HFFc6 (cell line): ENCODE measurements at regions not wholly inside any gene's neighbourhood (a gene's known extent, or its start where the extent isn't known, plus 50 kb on each side); places are given as distances from the start of the nearest gene placed in this dataset.
"Not testable (repeated sequence)": the region's sequence is repeated elsewhere in the genome, so short reads cannot be mapped to it uniquely, and the experiment has no call there.

Source experiments
- DNase-seq: peaks from one replicate; pipeline ENCODE4 v3.0.0-alpha.2; 2018
- H3K27ac Mint-ChIP-seq: 2 replicates; pipeline ENCODE4 v1.8.0; 2020; ENCODE audit warnings: mild to moderate bottlenecking, mixed read lengths
- H3K27me3 Mint-ChIP-seq: 2 replicates; pipeline ENCODE4 v1.8.0; 2021; ENCODE audit warnings: mild to moderate bottlenecking, moderate library complexity, mixed read lengths; ENCODE audit not compliant: insufficient read depth
- H3K36me3 Mint-ChIP-seq: 2 replicates; pipeline ENCODE4 v1.8.0; 2021; ENCODE audit warnings: low read depth, mixed read lengths
- H3K4me1 Mint-ChIP-seq: 2 replicates; pipeline ENCODE4 v1.8.0; 2020; ENCODE audit warnings: low read depth, mixed read lengths
- H3K4me3 Mint-ChIP-seq: 2 replicates; pipeline ENCODE4 v1.8.0; 2020; ENCODE audit warnings: mild to moderate bottlenecking, moderate library complexity, mixed read lengths
- H3K9me3 Mint-ChIP-seq: 2 replicates; pipeline ENCODE4 v1.8.0; 2020; ENCODE audit warnings: mild to moderate bottlenecking, mixed read lengths
- TF ChIP-seq, protein P1 (sequence below): fragments of 200-600 bp; sonication (generic); IDR thresholded peaks from 2 replicates; pipeline ENCODE4 v1.5.0; 2021; ENCODE audit warnings: antibody characterized with exemption, mild to moderate bottlenecking

DNA sequence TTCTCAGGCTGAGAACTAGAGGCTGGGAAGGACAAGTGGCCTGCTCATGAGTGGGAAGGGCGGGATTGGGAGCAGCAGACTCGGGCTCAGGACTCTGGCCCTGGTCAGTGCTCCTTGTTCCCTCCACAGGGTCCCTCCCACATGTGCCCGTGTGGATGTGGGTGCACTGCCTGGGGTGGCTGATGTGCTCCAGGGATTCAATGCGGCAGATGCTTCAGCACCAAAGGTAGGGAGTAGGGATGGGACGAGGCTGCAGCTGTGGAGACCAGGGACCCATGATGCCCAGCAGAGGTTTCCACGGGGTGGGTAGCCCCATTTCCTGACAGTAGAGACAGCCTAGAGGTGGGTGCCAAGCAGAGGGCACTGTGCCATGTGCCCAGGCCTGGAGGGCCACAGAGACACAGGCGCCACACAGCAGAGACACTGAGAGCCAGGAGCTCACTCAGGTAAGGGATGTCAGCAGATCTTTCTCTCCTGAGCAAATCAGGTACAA is 89.5 kb downstream of the GGTLC2 start:
- H3K27me3 Mint-ChIP-seq = peaks cover 33% of the 10 kb centered on the region

DNA sequence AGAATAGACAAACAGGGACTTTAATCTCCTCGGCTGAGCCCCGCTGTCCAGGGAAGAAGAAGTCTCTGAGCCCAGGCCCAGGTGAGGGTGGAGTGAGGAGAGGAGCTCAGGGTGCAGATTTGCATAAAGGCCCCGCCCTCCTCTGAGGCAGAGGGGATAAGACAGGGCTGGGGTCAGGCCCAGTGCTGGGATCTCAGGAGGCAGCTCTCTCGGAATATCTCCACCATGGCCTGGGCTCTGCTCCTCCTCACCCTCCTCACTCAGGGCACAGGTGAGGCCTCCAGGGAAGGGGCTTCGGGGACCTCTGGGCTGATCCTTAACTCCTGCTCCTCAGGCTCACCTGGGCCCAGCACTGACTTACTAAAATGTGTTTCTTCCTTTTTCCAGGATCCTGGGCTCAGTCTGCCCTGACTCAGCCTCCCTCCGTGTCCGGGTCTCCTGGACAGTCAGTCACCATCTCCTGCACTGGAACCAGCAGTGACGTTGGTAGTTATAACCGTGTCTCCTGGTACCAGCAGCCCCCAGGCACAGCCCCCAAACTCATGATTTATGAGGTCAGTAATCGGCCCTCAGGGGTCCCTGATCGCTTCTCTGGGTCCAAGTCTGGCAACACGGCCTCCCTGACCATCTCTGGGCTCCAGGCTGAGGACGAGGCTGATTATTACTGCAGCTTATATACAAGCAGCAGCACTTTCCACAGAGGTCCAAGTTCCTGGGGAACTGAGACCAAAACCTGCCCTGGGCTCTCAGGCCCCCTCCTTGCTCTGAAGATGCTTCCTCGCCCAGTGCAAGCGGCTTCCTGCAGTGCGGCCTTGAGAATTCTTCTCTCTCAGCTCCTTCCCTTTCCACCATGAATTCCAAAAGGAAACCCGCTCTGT is 90.2 kb downstream of the GGTLC2 start:
- not testable (repeated sequence) for DNase-seq, H3K27ac Mint-ChIP-seq, H3K4me1 Mint-ChIP-seq, H3K9me3 Mint-ChIP-seq, H3K36me3 Mint-ChIP-seq, H3K4me3 Mint-ChIP-seq
- peaks cover 32% of the 10 kb centered on the region for H3K27me3 Mint-ChIP-seq

More for the DNA sequence above, 89.5 kb downstream of the GGTLC2 start:
- Mint-ChIP-seq H3K4me1 (no peaks in the 10 kb centered on the region), H3K4me3 (no peak overlapping the region), H3K27ac (no peak overlapping the region), H3K9me3 (no peaks in the 10 kb centered on the region), H3K36me3 (no peaks in the 10 kb centered on the region)
- TF ChIP-seq, protein P1, sequence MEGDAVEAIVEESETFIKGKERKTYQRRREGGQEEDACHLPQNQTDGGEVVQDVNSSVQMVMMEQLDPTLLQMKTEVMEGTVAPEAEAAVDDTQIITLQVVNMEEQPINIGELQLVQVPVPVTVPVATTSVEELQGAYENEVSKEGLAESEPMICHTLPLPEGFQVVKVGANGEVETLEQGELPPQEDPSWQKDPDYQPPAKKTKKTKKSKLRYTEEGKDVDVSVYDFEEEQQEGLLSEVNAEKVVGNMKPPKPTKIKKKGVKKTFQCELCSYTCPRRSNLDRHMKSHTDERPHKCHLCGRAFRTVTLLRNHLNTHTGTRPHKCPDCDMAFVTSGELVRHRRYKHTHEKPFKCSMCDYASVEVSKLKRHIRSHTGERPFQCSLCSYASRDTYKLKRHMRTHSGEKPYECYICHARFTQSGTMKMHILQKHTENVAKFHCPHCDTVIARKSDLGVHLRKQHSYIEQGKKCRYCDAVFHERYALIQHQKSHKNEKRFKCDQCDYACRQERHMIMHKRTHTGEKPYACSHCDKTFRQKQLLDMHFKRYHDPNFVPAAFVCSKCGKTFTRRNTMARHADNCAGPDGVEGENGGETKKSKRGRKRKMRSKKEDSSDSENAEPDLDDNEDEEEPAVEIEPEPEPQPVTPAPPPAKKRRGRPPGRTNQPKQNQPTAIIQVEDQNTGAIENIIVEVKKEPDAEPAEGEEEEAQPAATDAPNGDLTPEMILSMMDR = no peak
- DNase-seq = no peak

DNA sequence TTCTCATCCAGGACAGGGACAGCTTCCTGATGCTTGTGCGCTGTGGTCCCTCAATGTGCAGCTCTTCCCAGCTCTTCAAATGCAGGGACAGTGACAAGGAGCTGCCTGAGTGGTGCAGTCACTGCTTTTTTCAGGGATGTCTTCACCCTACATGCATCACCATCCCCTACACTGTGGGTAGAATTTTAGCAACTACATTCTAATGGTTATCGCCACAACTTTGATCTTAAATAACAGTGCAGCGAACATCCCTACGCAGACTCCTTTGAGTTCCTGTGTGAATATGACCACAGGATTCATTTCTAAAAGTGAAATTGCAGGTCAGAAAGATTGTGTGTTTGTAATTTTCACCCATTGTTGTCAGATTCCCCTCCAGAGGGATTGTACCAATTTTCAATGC is 90.9 kb downstream of the GGTLC2 start:
- H3K9me3 Mint-ChIP-seq, H3K4me3 Mint-ChIP-seq, H3K36me3 Mint-ChIP-seq, H3K27ac Mint-ChIP-seq, H3K4me1 Mint-ChIP-seq, DNase-seq: not testable (repeated sequence)
- peaks cover 32% of the 10 kb centered on the region for H3K27me3 Mint-ChIP-seq

DNA sequence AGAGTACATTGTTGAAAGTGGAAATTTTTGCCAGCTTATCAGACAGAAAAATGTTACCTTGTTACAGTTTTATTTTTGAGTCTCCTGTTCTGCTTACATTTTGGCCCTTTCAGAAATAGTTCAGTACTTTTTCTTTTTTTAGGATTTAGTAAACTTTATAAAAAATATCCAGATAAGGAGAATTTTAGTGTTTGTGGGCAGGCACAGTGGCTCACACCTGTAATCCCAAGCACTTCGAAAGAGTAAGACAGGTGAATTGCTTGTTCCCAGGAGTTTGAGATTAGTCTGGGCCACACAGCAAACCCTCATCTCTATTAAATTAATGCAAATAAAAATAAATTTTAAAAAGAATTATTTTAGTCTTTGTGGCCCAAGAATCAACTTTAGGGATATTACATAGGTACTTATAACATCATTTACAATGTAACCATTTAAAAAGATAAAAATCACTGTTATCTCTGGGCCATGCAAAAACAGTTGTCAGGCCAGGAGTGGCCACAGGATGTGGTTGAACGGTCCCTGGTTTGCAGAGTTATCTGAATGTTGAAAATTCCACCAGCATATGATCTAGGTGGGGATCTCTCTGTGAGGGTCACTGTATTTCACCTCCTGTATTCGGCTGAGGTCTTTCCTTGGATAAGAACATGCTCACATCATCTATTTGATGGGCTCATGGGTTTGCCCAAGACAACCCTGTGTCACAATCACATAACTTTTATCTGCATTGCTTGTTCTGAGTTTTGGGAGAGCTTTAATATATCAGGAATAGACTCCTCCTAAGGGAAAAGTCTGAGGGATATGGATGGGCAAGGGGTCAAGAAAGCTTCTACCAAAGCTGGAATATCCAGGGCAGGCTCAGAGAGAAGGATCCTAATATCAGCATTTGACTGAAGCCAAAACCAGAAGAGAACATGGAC is 91.5 kb downstream of the GGTLC2 start:
- peaks cover 35% of the 10 kb centered on the region for H3K27me3 Mint-ChIP-seq
- H3K4me3 Mint-ChIP-seq = no peak overlapping the region
- TF ChIP-seq, protein P1 = no peak
- no peak overlapping the region for H3K27ac Mint-ChIP-seq
- no peaks in the 10 kb centered on the region for H3K36me3 Mint-ChIP-seq
- no peaks in the 10 kb centered on the region for H3K9me3 Mint-ChIP-seq
- no peak for DNase-seq
- no peaks in the 10 kb centered on the region for H3K4me1 Mint-ChIP-seq

DNA sequence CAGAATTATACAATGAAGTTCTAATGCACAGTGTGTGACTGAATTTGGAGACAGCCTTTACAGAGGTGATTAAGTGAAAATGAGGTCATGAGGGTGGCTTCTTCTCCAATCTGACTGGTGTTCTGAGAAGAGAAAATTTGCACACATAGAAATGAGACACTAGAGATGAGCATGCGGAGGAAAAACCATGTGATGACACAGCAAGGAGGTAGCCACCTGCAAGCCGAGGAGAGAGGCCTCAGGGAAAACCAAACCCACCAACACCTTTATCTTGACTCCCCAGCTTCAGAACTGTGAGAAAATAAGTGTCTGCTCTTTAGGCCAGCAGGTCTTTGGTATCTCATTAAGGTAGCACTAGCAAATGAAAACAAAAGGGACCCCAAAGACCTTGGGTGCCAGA is 93.2 kb downstream of the GGTLC2 start:
- TF ChIP-seq, protein P1 = no peak
- no peaks in the 10 kb centered on the region for H3K36me3 Mint-ChIP-seq
- peaks cover 38% of the 10 kb centered on the region for H3K27me3 Mint-ChIP-seq
- H3K9me3 Mint-ChIP-seq = no peaks in the 10 kb centered on the region
- DNase-seq = no peak
- no peak overlapping the region for H3K4me3 Mint-ChIP-seq
- H3K4me1 Mint-ChIP-seq = no peaks in the 10 kb centered on the region
- H3K27ac Mint-ChIP-seq = no peak overlapping the region

DNA sequence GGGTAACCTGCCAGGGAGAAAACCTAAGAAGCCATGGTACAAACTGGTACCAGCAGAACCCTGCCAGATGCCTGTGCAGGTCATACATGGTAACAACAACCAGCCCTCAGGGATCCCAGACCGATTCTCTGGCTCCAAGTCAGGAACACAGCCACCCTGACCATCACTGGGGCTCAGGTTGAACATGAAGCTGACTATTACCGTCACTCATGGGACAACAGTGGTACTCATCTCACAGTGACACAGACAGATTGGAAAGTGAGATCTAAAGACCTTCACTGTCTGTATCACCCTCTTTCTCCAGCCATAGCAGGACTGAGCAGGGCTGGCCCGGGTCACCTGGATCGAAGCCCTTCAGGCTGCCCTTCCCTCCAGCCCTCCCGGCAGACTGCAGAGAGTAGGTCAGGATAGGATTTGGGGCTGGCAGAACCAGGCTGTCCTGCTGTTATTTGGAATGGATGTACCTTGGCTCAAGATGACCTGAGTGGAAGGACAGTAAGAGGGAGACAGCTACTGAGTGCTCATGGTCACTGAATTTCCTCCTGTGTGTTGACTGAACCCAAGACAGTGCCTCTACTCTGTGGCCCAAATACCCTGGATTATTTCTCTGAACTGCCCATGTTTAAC is 94.7 kb downstream of the GGTLC2 start:
- no peaks in the 10 kb centered on the region for H3K9me3 Mint-ChIP-seq
- peaks cover 41% of the 10 kb centered on the region for H3K27me3 Mint-ChIP-seq
- no peak overlapping the region for H3K4me3 Mint-ChIP-seq
- H3K27ac Mint-ChIP-seq = no peak overlapping the region
- TF ChIP-seq, protein P1 = no peak
- no peak for DNase-seq
- no peaks in the 10 kb centered on the region for H3K36me3 Mint-ChIP-seq
- no peaks in the 10 kb centered on the region for H3K4me1 Mint-ChIP-seq
